K562 (cell line): ENCODE measurements at regions not wholly inside any gene's neighbourhood (a gene's known extent, or its start where the extent isn't known, plus 50 kb on each side); places are given as distances from the start of the nearest gene placed in this dataset.
"Not testable (repeated sequence)": the region's sequence is repeated elsewhere in the genome, so short reads cannot be mapped to it uniquely, and the experiment has no call there.

Source experiments
- ATAC-seq: fragments of 200-7000 bp; cut with Tn5 transposase; 3 replicates; pipeline ENCODE4 v1.9.1; 2020; ENCODE audit warnings: moderate library complexity
- BruUV-seq: library from RNA; stranded (reverse); fragments of 400-500 nt; replicated peaks from 2 replicates; lab custom pipeline; 2021; lab: Mats Ljungman, UMichigan
- CTCF ChIA-PET: fragments of 300-600 bp; formaldehyde crosslinking; extraction: SDS; loops from one replicate; lab custom pipeline; 2021; ENCODE audit warnings: low intra/inter-chr PET ratio; lab: Yijun Ruan, JAX
- POLR2A ChIA-PET: fragments of 300-600, 350-650 bp; sonication (Branson Sonifier 250); formaldehyde crosslinking; extraction: SDS; loops from one replicate; lab custom pipeline; 2021; ENCODE audit warnings: antibody characterized with exemption, inconsistent platforms; lab: Yijun Ruan, JAX
- DNase-seq, 4 experiments: peaks; one replicate each; pipeline versions ENCODE4 v3.0.0 to v3.0.0-alpha.2; 2011 to 2018; ENCODE audit warnings: low spot score in 3 of 4, mixed read lengths in 3 of 4; ENCODE audit errors: extremely low read depth in 1 of 4
- FAIRE-seq: peaks from 2 replicates; lab custom pipeline; 2011; peaks lifted over from hg19 to GRCh38; lab: Jason Lieb, UNC
- H2AFZ ChIP-seq: 2 replicates; pipeline ENCODE4 v1.6.0; 2011; ENCODE audit warnings: low read depth, low read length, control low read depth, inconsistent platforms
- H3K27ac ChIP-seq: fragments of 200-600 bp; 3 replicates; pipeline ENCODE4 v1.8.0; 2011; ENCODE audit warnings: low read depth, mild to moderate bottlenecking, control low read depth, inconsistent platforms, low read length, moderate library complexity, mixed read lengths; ENCODE audit errors: extremely low read depth
- H3K27me3 ChIP-seq, 2 experiments: fragments of 300-600 bp in 1 of 2; 2 replicates in 1 of 2; 3 replicates in 1 of 2; pipeline versions ENCODE4 v1.6.0 to v1.8.0; 2011; ENCODE audit warnings: inconsistent platforms in 2 of 2, low read length in 2 of 2, mild to moderate bottlenecking in 1 of 2, mixed read lengths in 1 of 2, moderate library complexity in 1 of 2; ENCODE audit not compliant: control insufficient read depth in 2 of 2, insufficient read depth in 2 of 2
- H3K36me3 ChIP-seq: fragments of 300-600 bp; 3 replicates; pipeline ENCODE4 v1.8.0; 2011; ENCODE audit warnings: mild to moderate bottlenecking, low read length, inconsistent platforms; ENCODE audit not compliant: control insufficient read depth, insufficient read depth
- H3K4me1 ChIP-seq, 2 experiments: fragments of 200-600 bp in 1 of 2; replicated peaks in 1 of 2; 2 replicates in 1 of 2; 3 replicates in 1 of 2; pipeline versions ENCODE4 v1.5.1 to v1.8.0; 2011; ENCODE audit warnings: inconsistent platforms in 2 of 2, low read length in 2 of 2, mild to moderate bottlenecking in 1 of 2, mixed read lengths in 1 of 2, moderate library complexity in 1 of 2; ENCODE audit not compliant: control insufficient read depth in 2 of 2, insufficient read depth in 2 of 2
- H3K4me2 ChIP-seq: 2 replicates; pipeline ENCODE4 v1.6.1; 2011; ENCODE audit warnings: low read length, control low read depth, inconsistent platforms, mixed read lengths; ENCODE audit not compliant: insufficient read depth
- H3K4me3 ChIP-seq: fragments of 200-600 bp; sonication (generic), shearing (Covaris generic); 2 replicates; pipeline ENCODE4 v1.5.1; 2016; ENCODE audit warnings: control low read depth, inconsistent platforms
- H3K79me2 ChIP-seq: fragments of 200-600 bp; 3 replicates; pipeline ENCODE4 v1.8.0; 2011; ENCODE audit warnings: low read length, inconsistent platforms; ENCODE audit not compliant: control insufficient read depth, insufficient read depth
- H3K9ac ChIP-seq, 2 experiments: 2 replicates each; pipeline versions ENCODE4 v1.6.0 to v1.6.1; 2011; ENCODE audit warnings: low read depth in 2 of 2, low read length in 2 of 2, control low read depth in 1 of 2, inconsistent platforms in 1 of 2, mild to moderate bottlenecking in 1 of 2, mixed read lengths in 1 of 2; ENCODE audit not compliant: insufficient read depth in 1 of 2
- H3K9me1 ChIP-seq: one replicate; pipeline ENCODE4 v1.6.0; 2011; ENCODE audit warnings: inconsistent platforms, mild to moderate bottlenecking, low read length, moderate library complexity; ENCODE audit not compliant: control insufficient read depth, insufficient read depth
- H3K9me3 ChIP-seq: replicated peaks from 2 replicates; pipeline ENCODE4 v1.5.1; 2011; ENCODE audit warnings: low read depth, low read length, inconsistent platforms; ENCODE audit not compliant: control insufficient read depth, insufficient read depth
- H4K20me1 ChIP-seq: replicated peaks from 2 replicates; pipeline ENCODE4 v1.6.1; 2011; ENCODE audit warnings: low read length, inconsistent platforms, mixed read lengths; ENCODE audit not compliant: control insufficient read depth, insufficient read depth
- ELF2 ChIP-seq: fragments of 250-450 bp; sonication (Bioruptor Pico); IDR thresholded peaks from 2 replicates; pipeline ENCODE4 v1.5.0; 2021; ENCODE audit warnings: mild to moderate bottlenecking
- HDAC3 ChIP-seq: fragments of 450-650 bp; IDR thresholded peaks from 2 replicates; pipeline ENCODE4 v1.6.1; 2018; ENCODE audit warnings: borderline replicate concordance, mild to moderate bottlenecking, moderate library complexity; ENCODE audit not compliant: partially characterized antibody
- U2AF2 ChIP-seq: fragments of 200-400 bp; formaldehyde crosslinking; optimal IDR thresholded peaks from 2 replicates; pipeline ENCODE3; 2017; ENCODE audit warnings: low read depth, mild to moderate bottlenecking, low read length
- ZNF253 ChIP-seq: fragments of 250-450 bp; sonication (Bioruptor Pico); conservative IDR thresholded peaks from 2 replicates; pipeline ENCODE4 v1.6.1; 2021; ENCODE audit warnings: mild to moderate bottlenecking
- WGBS: fragments of 100-300 bp; shearing (Covaris generic); methylation state at CpG from one replicate; pipeline ENCODE4 v1.1.6; 2016; ENCODE audit warnings: low coverage, mixed read lengths; ENCODE audit not compliant: insufficient coverage; ENCODE audit errors: missing lambda C conversion rate; 5-methylcytosine and 5-hydroxymethylcytosine counted together
- in situ Hi-C: fragments of 300-500 bp; cut with MboI; formaldehyde crosslinking; loops from 4 replicates; pipeline ENCODE4 v1.15.0; 2018; ENCODE audit warnings: inconsistent platforms, mixed read lengths
- intact Hi-C: fragments of 100-400 bp; cut with micrococcal nuclease; formaldehyde crosslinking; loops from 2 replicates; pipeline ENCODE4 v1.14.2; 2022
- TF ChIP-seq, protein P1 (sequence below): fragments of 250-450 bp; sonication (Bioruptor Pico); IDR thresholded peaks from 2 replicates; pipeline ENCODE4 v1.4.0; 2020; ENCODE audit warnings: mild to moderate bottlenecking, moderate library complexity
- TF ChIP-seq, protein P2 (sequence below): sonication (generic); formaldehyde crosslinking; IDR thresholded peaks from 2 replicates; pipeline ENCODE4 v1.9.0; 2022; ENCODE audit warnings: mild to moderate bottlenecking, missing genetic modification reagents

DNA sequence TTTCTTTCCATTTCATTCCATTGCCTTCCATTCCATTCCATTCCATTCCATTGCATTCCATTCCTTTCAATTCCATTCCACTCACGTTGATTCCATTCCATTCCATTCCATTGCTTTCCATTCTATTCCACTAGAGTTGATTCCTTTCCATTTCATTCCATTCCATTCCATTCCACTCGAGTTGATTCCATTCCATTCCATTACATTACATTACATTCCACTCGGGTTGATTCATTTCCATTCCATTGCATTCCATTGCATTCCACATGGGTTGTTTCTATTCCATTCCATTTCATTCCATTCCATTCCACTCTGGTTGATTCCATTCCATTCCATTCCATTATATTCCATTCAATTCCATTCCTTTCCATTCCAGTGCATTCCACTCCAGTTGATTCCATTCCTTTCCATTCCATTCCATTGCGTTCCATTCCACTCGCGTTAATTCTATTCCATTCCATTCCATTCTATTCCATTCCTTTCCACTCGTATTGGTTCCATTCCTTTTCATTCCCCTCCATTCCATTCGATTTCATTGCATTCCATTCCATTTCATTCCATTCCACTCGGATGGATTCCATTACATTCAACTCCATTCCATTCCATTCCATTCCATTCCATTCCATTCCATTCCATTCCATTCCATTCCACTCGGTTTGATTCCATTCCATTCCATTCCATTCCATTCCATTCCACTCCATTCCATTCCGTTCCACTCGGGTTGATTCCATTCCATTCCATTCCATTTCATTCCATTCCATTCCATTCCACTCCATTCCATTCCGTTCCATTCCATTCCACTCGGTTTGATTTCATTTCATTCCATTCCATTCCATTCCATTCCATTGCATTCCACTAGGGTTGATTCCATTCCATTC lies 1139.1 kb downstream of the RPIA start:
- in situ Hi-C loops, intact Hi-C loops, H3K27me3 ChIP-seq, H2AFZ ChIP-seq, CTCF ChIA-PET, H3K4me2 ChIP-seq, H3K36me3 ChIP-seq, H3K4me3 ChIP-seq, H3K27ac ChIP-seq, ATAC-seq, BruUV-seq, FAIRE-seq, H4K20me1 ChIP-seq, H3K4me1 ChIP-seq, H3K9me1 ChIP-seq, POLR2A ChIA-PET, H3K79me2 ChIP-seq, H3K9ac ChIP-seq, DNase-seq: not testable (repeated sequence)
- H3K9me3 ChIP-seq: peaks cover 21% of the 10 kb centered on the region
- 2% methylated on average over 14 of the region's 14 CpGs for WGBS

DNA sequence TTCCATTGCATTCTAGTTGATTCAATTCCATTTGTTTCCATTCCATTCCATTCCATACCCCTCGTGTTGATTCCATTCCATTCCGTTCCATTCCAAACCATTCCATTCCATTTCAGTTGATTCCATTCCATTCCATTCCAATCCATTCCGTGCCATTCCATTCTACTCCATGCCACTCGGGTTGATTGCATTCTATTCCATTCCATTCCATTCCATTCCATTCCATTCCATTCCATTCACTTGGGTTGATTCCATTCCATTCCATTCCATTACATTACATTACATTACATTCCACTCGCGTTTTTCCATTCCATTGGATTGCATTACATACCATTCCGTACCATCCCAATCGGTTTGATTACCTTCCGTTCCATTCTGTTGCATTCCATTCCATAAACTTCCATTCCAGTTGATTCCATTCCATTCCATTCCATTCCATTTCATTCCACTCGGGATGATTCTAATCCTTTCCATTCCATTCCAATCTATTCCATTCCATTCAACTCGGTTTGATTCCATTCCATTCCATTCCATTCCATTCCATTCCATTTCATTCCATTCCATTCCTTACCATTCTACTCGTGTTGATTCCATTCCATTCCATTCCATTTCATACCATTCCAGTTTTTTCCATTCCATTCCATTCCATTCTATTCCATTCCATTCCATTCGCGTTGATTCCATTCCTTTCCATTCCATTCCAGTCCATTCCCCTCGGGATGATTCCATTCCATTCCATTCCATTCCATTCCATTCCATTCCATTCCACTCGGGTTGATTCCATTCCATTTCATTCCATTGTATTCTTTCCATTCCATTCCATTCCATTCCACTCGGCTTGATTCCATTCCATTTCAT lies 1140.4 kb downstream of the RPIA start:
- H3K9ac ChIP-seq: no peak overlapping the region
- ATAC-seq (no peak), DNase-seq (peak in 1 of 4 experiments; percentile 1), FAIRE-seq (no peak)
- no peaks in the 10 kb centered on the region for H4K20me1 ChIP-seq
- 1% methylated on average over 17 of the region's 17 CpGs for WGBS
- H3K79me2 ChIP-seq: no peaks in the 10 kb centered on the region
- H3K4me1 ChIP-seq: no peaks in the 10 kb centered on the region
- H3K4me2 ChIP-seq: no peak overlapping the region
- ChIA-PET CTCF (no interaction called here), POLR2A (no interaction called here)
- H3K4me3 ChIP-seq: no peak overlapping the region
- H3K9me3 ChIP-seq: peaks cover 27% of the 10 kb centered on the region
- BruUV-seq: no TSS peak
- intact Hi-C loops: no loop called here
- no peak overlapping the region for H2AFZ ChIP-seq
- TF ChIP-seq, protein P1, sequence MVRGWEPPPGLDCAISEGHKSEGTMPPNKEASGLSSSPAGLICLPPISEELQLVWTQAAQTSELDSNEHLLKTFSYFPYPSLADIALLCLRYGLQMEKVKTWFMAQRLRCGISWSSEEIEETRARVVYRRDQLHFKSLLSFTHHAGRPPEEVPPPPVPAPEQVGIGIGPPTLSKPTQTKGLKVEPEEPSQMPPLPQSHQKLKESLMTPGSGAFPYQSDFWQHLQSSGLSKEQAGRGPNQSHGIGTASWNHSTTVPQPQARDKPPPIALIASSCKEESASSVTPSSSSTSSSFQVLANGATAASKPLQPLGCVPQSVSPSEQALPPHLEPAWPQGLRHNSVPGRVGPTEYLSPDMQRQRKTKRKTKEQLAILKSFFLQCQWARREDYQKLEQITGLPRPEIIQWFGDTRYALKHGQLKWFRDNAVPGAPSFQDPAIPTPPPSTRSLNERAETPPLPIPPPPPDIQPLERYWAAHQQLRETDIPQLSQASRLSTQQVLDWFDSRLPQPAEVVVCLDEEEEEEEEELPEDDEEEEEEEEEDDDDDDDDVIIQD (CRISPR knock-in tag): no peak
- TF ChIP-seq ELF2 (no peak), ZNF253 (CRISPR knock-in tag) (no peak), U2AF2 (no peak), HDAC3 (no peak)
- TF ChIP-seq, protein P2, sequence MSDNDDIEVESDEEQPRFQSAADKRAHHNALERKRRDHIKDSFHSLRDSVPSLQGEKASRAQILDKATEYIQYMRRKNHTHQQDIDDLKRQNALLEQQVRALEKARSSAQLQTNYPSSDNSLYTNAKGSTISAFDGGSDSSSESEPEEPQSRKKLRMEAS: no peak
- no peaks in the 10 kb centered on the region for H3K9me1 ChIP-seq
- no peaks in the 10 kb centered on the region for H3K27me3 ChIP-seq
- in situ Hi-C loops: no loop called here
- no peak overlapping the region for H3K27ac ChIP-seq
- no peaks in the 10 kb centered on the region for H3K36me3 ChIP-seq
